Chondrocyte (in vitro differentiated cells): ENCODE measurements at regions not wholly inside any gene's neighbourhood (a gene's known extent, or its start where the extent isn't known, plus 50 kb on each side); places are given as distances from the start of the nearest gene placed in this dataset.

Source experiments
- DNase-seq: peaks from one replicate; pipeline ENCODE4 v3.0.0; 2021; ENCODE audit warnings: mixed read lengths, low spot score
- H3K27ac Mint-ChIP-seq: one replicate; pipeline ENCODE4 v1.8.0; 2021; ENCODE audit warnings: mild to moderate bottlenecking, moderate library complexity, mixed read lengths; ENCODE audit not compliant: unreplicated experiment
- H3K27me3 Mint-ChIP-seq: 2 replicates; pipeline ENCODE4 v1.8.0; 2021; ENCODE audit warnings: low read depth, mixed read lengths
- H3K36me3 Mint-ChIP-seq: 2 replicates; pipeline ENCODE4 v1.8.0; 2021; ENCODE audit warnings: low read depth, mixed read lengths
- H3K4me1 Mint-ChIP-seq: 2 replicates; pipeline ENCODE4 v1.8.0; 2021; ENCODE audit warnings: low read depth, mild to moderate bottlenecking, mixed read lengths
- H3K4me3 Mint-ChIP-seq: one replicate; pipeline ENCODE4 v1.8.0; 2021; ENCODE audit warnings: mild to moderate bottlenecking, moderate library complexity, mixed read lengths; ENCODE audit not compliant: unreplicated experiment
- H3K9me3 Mint-ChIP-seq: 2 replicates; pipeline ENCODE4 v1.8.0; 2021; ENCODE audit warnings: low read depth, mixed read lengths
- TF ChIP-seq, protein P1 (sequence below): fragments of 200-600 bp; sonication (generic); IDR thresholded peaks from 2 replicates; pipeline ENCODE4 v1.5.0; 2021; ENCODE audit warnings: antibody characterized with exemption, mild to moderate bottlenecking, moderate library complexity

DNA sequence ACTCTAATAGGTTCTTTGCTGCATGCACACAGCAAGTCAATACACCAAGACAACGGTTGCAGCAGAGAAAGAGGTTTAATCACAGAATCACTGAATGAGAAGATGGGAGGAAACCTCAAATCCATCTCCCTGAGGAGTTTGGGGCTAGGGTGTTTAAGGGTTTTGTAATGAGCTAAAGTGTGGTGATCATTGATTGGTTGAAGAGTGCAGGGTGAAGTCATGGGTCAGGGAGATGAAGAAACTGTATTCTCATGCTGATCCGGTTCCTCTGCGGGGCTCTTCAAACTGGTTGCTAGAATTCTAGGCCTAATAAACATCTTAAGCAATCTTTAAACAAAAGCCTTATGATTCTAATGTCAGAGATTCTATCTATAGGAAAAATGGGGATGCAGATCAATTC, 432.5 kb upstream of the FAM47C start:
- no peak for DNase-seq
- no peaks in the 10 kb centered on the region for H3K4me1 Mint-ChIP-seq
- H3K9me3 Mint-ChIP-seq, result peaks cover 3% of the 10 kb centered on the region
- H3K27me3 Mint-ChIP-seq, result no peaks in the 10 kb centered on the region
- TF ChIP-seq, protein P1, sequence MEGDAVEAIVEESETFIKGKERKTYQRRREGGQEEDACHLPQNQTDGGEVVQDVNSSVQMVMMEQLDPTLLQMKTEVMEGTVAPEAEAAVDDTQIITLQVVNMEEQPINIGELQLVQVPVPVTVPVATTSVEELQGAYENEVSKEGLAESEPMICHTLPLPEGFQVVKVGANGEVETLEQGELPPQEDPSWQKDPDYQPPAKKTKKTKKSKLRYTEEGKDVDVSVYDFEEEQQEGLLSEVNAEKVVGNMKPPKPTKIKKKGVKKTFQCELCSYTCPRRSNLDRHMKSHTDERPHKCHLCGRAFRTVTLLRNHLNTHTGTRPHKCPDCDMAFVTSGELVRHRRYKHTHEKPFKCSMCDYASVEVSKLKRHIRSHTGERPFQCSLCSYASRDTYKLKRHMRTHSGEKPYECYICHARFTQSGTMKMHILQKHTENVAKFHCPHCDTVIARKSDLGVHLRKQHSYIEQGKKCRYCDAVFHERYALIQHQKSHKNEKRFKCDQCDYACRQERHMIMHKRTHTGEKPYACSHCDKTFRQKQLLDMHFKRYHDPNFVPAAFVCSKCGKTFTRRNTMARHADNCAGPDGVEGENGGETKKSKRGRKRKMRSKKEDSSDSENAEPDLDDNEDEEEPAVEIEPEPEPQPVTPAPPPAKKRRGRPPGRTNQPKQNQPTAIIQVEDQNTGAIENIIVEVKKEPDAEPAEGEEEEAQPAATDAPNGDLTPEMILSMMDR, result no peak
- no peak overlapping the region for H3K4me3 Mint-ChIP-seq
- no peaks in the 10 kb centered on the region for H3K36me3 Mint-ChIP-seq
- no peak overlapping the region for H3K27ac Mint-ChIP-seq

DNA sequence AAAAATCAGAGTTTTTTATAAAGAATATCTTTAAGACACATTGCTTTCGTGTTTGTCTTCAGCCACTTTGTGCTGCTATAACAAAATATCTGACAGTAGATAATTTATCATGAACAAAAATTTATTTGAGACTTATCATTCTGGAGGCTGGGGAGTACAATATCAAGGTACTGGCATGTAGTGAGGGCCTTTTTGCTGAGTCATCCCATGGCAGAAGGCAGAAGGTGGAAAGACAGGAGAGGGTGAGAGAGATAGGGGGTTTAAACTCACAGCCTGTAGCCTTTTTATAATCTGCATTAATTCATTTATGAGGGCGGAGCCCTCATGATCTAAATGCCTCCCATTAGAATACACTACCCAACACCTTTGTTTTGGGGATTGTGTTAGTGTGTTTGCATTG, 431.2 kb upstream of the FAM47C start:
- TF ChIP-seq, protein P1, result no peak
- H3K27ac Mint-ChIP-seq, result no peak overlapping the region
- peaks cover 5% of the 10 kb centered on the region for H3K9me3 Mint-ChIP-seq
- H3K36me3 Mint-ChIP-seq, result no peaks in the 10 kb centered on the region
- no peaks in the 10 kb centered on the region for H3K27me3 Mint-ChIP-seq
- H3K4me1 Mint-ChIP-seq, result no peaks in the 10 kb centered on the region
- no peak for DNase-seq
- H3K4me3 Mint-ChIP-seq, result no peak overlapping the region

DNA sequence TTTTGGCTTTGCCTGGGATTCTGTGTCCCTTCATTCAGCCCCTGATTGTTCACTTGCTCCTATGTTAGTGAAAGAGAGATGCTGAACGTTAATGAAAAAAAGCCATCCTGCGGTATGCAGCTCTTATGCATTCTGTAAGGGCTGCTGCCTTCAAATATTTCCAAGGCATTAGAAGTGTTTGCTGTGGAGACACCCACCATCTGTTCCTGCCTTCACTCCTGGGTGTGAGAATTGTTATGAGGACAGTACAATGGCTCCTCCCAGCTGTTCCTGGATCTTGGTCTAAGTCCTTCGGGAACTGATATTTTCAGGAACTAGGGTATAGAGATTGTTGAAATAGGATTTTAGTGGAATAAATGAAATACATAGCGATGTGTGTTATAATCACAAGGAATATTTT, 427.1 kb upstream of the FAM47C start:
- peaks cover 5% of the 10 kb centered on the region for H3K9me3 Mint-ChIP-seq
- no peaks in the 10 kb centered on the region for H3K4me1 Mint-ChIP-seq
- TF ChIP-seq, protein P1, result no peak
- H3K4me3 Mint-ChIP-seq, result no peak overlapping the region
- no peak for DNase-seq
- H3K27me3 Mint-ChIP-seq, result no peaks in the 10 kb centered on the region
- H3K27ac Mint-ChIP-seq, result no peak overlapping the region
- H3K36me3 Mint-ChIP-seq, result no peaks in the 10 kb centered on the region

DNA sequence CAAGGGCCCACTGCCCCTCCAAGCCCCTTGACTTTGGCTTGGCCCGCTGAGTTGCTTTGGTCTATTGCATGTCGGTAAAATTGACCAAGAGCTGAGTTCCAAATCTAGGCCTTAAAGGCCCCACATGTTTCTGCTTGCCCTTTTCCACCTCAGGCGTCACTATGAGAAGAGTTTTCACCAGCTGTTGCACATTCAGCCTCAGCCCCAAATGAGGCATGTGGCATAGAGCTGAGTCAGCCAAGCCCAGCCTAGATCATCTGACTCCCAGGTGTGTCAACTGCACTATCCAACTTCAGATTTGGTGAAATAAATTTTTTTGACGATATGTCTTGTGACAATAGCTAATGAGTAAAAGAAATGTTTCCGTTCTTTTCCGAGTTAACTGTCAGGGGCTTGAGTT, 424.5 kb upstream of the FAM47C start:
- no peak for DNase-seq
- Mint-ChIP-seq H3K36me3 (no peaks in the 10 kb centered on the region), H3K9me3 (peaks cover 2% of the 10 kb centered on the region), H3K4me1 (no peaks in the 10 kb centered on the region), H3K27ac (no peak overlapping the region), H3K4me3 (no peak overlapping the region), H3K27me3 (peaks cover 2% of the 10 kb centered on the region)
- TF ChIP-seq, protein P1, result no peak

DNA sequence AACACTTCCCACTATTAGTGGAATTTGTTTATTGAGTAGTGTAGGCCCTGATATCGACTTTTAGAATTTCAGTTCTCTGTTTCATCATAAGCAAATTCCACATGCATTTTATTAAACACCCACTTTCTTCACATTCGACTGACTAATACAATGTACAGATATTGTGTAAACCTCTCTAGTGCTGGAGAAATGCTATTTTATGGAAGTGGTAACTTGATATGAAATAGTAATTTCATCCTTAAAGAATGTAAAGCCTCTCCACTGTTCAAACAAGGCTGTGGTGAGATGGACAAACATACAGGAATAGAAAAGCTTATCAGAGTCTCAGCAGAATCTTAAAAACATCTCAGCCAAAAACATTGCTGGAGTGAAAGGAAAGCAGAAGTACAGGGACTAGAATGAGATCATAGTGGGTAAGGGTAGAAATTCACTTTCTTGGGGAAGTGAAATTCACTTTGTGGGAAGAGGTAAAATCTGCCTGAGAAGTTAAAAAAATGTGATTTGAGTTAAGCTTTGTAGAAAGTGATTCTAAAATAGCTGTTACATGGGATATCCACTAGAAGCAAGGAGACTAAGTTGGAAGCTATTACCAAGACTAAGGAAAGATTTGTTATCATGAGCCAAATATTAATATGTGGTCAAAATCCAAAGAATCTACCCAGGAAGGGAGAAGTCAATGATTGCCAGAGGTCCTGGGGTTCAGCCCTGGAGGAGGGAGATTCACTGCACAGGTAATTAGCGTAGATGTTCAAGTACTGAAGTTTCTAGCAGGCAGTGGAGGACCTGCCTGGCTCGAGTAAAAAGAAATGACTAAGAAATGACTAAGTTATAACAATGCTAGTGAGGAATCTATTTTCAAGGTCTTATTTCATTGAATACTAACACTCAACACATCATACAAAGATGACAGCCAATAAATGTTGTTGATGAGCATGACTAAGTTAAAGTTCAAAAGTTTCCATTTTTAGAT, 398.3 kb upstream of the FAM47C start:
- Mint-ChIP-seq H3K36me3 (no peaks in the 10 kb centered on the region), H3K27me3 (no peaks in the 10 kb centered on the region), H3K4me1 (no peaks in the 10 kb centered on the region), H3K9me3 (peaks cover 20% of the 10 kb centered on the region), H3K27ac (no peak overlapping the region), H3K4me3 (no peak overlapping the region)
- TF ChIP-seq, protein P1, result no peak
- DNase-seq, result no peak
